Right lung (tissue), 2 donors: ENCODE measurements at regions not wholly inside any gene's neighbourhood (a gene's known extent, or its start where the extent isn't known, plus 50 kb on each side); places are given as distances from the start of the nearest gene placed in this dataset.

ENCODE experiments used
- DNase-seq, 2 donors: peaks; one replicate each; pipeline ENCODE4 v3.0.0-alpha.2; 2013

DNA sequence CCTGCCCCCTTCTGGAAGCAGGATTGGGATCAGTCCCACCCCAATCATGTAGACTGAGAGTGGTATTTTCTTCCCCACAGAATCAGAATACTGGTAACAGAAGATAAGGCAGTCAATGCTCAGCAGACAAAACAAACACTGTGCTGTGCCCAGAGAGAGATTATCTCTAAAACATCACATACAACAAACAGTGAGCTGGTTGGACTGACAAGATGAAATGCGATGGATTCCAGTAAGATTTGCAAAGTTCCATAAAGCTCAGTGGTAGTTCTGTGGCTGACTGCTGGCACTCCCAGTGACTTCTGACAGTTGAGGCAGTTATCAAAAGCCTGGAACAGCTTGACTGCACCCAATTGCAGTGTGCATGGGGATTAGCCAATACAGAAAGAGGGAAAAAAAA lies 311.5 kb upstream of the MGAT5 start:
- no peak for DNase-seq

DNA sequence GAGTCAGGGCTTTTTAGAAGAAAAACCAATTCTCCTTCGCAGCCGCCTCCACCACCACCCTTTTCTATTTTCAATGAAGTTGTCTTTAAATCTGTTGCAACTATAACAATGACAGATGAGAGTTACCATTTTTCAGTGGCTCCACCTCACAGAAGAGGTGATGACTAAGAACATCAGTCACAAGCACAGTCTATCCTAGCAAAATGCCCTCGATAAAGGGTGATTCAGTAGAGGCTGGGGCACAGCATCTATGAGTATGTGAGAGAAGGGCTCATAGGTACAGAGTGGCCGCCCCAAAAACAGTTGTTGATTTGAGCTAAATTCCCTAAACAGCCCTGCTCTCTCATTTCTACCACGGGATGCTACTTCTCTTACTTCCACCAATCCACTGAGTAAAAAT lies 310.8 kb upstream of the MGAT5 start:
- no peak for DNase-seq

DNA sequence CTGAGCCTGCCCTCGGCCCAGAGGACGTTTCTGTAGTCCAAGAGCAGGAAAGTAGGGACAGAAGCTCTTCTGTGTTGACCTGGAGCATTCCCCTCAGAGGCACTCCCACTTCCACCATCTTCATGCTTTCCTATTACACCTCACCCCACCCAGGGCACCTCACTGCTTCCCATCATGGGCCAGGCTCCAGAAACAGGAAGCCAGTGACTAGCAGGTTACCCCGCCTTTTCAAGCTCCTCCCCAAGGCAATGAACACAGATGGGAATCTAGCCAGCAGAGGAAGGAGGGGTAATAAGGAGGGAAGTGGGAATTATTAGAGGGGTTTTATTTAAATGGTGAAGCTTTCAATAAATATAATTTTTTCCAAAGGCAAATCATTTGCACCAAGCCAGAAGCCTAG lies 308.8 kb upstream of the MGAT5 start:
- DNase-seq = no peak

DNA sequence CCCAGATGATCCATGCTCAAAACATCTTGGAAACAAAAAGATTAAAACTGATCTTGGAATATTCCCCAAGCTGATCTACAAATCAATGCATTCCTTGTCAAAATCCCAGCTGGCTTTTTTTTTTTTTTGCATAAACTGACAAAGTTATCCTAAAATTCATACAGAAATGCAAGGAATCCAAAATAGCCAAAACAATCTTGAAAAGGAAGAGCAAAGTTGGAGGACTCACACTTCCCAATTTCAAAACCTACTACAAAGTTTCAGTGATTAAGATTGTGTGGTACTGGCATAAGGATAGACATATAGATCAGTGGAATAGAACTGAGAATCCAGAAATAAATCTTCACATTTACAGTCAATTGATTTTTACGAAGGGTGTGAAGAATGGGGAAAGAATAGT lies 306.8 kb upstream of the MGAT5 start:
- DNase-seq = no peak

DNA sequence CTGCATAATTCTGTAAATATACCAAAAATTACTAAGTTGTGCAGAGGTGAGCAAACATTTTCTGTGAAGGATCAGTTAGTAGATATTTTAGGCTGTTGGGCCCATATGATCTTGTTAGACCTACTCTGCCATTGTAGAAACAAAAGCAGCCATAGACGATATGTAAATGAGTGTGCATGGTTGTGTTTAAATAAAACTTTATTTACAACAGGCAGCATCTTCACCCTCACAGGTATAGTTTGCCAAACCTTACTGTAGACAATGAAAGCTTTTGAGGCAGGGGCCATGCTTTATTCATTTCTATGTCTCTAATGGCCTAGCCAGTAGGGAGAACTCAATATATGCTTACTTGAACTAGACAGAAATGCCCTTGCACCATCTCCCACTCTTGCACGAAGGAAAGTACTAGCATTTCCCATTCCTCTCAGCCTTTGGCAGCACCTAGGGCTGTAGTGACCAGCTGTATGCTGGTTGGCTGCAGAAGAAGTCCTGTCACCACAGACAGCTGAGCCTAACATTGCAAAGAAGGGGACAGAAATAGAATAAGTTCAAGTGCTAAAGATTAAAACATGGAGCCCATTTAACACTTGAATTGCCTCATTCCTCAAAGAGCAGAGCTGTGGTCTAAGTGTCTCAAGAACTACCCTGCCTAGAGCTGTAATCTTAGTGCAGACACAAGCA lies 305.1 kb upstream of the MGAT5 start:
- DNase-seq = no peak

DNA sequence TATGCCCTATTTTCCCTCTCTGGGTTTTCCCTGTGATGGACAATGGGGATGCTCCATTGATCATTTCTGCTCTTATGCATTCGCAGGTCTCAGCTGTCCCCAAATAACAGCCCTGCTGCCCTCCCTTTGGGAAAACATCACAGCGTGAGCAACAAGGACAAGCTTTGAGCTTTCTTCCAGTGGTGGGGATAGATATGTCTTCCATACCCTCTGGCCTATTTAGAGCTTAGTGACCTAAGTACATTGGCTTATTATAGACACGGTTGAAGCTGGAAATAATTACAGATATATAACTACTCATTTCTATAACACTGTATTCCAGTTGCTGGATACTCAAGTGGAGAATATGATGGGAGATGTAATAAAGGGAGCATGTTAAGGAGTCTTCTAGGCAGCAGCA lies 304.3 kb upstream of the MGAT5 start:
- no peak for DNase-seq

DNA sequence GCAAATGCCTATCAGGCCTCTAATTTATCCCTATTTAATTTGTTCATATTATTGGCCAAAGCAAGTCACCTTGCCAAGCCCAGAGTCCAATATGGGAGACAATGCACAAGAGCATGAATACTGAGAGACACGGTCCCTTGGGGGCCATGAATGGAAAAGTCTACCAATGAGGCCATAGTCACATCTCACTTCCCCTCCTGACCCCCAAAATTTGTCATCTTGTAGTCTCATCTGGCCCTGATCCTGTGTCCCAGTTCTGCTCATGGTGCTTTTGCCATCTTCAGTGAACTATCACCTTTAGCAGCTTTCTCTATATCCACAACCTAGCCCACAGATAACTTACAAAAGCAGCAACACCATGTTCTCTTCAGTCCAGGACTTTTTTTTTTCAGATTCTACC lies 302.7 kb upstream of the MGAT5 start:
- no peak for DNase-seq

DNA sequence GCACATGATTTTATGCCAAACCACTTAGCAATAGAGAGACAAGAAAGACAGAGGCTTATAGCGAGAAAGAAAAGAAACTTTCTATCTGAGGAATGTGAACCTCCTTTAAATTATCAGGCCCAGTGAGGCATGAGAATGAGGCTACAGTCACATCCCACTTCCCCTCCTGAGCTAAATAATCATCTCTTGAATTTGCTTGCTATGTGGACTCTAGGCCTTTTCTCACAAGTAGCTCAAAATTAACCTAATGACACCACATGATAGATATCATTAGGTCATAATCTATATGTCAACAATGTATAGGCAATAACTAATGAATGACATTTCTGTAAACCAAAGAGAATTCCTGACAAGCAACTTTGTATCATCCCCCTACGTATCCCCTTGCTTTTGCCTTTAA lies 301.5 kb upstream of the MGAT5 start:
- DNase-seq = no peak

DNA sequence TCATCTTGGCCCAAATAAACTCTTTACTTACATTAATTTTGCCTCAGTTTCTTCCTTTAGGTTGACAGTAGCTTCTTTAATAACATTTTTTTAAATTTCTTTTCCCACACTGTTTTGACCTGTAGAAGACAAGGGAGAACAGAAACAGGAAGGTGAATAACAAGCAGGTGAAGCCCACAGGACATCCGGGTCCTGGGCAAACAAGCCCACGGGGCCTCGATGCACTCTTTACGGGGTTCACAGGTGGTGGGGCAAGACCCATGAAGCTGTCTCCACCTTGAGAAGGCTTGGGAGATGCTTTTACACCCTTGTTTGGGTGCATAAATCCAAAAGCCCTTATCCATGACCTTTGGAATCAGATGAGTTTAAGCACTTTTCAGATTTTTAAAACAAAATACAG lies 301.0 kb upstream of the MGAT5 start:
- DNase-seq = no peak

DNA sequence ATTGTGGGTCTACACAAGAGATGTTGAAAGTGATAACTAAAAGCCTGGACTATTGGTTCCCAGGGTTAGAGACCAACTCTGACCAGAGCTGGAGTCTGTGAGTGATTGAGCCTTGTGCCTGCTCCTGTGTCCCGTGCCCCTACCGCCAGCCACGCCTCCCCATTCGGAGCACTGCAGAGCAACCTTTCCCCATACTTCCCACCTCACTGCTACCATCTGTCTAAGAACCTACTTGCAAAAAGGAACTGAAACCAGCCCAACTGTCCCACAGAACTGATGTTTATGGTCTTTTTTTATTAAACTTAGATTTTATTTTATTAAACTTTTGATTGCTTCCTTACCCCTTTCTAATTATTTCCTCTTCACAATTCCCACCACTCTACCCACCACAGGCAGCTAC lies 300.3 kb upstream of the MGAT5 start:
- no peak for DNase-seq

DNA sequence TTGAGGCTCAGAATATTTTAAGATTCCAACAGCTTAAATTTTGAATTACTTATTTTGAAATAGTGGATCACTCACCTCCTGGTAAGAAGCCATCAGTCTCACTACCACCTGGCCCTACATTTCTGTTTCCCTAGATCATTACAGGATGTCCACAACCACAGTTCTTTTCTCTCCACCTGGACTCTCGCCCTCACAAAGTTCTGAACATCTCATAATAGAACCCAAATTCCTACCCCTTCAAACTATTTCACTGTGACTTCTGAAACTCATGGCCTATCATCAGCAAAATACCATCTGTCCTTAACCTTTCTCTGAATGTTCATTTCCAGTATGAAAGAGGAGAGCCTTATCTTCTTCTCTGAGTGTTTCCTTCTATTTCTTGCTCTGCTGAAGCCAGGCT lies 299.2 kb upstream of the MGAT5 start:
- DNase-seq = no peak

DNA sequence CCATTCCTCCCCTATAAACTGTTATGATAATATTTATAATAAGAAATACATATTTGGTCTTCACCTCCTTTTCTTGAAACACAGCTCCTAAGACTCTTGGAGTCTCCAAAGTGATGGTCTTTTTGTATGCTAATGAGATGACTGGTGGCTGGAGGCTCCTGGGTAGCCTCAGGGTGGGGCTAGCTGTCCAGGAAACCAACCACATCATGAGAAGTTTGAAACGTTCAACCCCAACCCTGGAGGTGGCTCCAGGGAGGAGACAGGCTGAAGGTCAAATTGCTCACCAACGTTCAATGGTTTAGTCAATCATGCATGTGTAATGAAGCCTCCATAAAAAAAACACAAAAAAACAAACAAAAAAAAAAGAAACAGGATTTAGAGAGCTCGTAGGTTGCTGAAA lies 298.7 kb upstream of the MGAT5 start:
- no peak for DNase-seq

DNA sequence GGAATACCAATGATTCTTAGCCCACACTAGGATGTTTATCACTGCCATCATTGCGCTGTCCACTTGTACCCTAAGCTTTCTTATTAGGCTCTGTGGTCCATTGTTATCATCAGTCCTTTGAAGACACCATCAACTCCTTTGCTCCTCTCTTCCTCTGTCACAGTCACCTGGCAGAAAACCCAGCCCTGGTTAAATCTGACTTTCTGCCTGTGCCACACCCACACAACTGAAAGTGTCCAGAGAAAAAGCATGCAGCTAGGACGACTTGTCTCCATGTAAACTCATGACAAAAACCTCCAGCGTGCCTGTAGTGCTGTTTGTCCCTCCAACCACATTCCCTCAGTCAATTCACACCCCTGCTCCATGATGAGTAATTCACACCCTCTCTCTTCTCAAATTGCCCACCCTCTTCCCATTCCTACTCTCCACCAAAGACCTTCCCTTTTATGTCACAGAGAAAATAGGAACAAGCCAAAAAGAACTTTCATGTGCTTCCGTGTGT lies 297.4 kb upstream of the MGAT5 start:
- DNase-seq = no peak

DNA sequence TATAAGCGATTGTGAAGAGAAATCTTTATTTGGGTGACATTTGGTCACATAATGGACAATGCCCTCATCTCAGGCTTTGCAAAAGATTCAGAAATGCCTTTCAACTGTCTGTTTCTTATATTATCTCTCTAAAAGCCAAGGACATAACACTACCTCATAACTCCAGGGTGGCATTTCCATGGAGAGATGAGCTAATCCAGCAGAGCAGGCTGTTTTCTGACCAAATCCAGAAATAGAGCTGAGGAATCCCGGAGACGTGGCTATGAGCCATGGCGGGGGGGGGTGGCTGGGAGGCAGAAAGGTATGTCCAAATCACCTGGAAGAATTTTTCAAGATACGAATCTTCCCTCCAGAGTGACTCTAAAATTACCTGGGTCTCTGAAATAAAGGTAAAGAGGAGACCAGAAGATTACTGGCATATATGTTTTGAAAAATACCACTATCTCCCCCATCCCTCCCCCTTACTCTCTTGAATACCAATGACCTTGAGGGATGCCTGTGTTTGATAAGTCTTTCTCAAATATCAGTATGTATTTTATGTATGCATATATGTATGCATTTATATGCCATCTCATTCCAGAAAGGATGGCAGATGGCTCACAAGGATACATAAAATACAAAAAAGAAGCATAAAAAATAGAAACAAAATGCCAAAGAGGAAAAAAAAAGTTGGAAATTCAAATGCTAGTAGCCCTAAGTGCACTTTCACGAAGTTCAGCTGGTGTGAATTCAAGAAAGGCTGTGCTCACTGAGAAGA lies 296.0 kb upstream of the MGAT5 start:
- no peak for DNase-seq

DNA sequence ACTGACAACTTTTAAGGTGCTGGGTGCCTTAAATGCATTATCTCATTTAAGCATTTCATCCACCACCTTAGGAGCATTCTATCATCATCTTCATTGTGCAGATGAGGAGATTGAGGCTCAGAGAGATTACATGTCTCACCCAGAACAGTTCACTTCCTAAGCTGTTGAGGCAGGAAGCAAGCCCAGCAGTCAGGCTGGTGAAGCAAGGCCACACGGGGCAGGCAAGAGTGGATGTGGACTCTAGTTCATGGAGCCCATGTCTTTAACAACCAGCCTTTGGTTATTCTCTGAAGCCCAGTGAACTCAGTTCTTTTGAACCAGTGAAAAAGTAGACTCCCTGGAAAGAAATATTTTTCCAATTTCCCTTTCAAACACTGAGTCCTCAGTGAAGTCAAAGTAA lies 294.8 kb upstream of the MGAT5 start:
- no peak for DNase-seq

DNA sequence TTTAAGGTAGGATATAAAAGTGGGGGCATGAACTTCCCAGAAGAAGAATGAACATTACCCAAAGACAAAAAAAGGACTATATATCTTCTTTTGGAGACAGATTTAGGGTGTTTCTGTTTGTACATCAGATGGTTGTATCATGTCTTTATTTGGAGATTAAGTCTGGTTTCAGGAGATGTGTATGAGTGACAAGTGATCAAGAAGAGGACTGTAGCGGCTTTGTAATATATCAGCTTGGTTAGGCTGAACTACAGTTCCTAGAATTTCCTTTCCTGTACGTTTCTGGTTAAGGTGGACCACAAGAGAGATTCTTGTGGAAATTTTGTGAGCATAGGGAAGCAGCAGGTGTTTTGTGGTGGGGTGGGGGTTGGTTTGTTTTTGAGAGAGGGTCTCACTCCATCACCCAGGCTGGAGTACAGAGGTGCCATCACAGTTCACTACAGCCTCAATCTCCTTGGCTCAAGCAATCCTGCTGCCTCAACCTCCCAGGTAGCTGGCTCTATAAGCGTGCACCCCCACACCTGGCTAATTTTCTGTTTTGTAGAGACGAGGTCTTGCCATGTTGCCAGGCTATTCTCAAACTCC lies 287.1 kb upstream of the MGAT5 start:
- no peak for DNase-seq

DNA sequence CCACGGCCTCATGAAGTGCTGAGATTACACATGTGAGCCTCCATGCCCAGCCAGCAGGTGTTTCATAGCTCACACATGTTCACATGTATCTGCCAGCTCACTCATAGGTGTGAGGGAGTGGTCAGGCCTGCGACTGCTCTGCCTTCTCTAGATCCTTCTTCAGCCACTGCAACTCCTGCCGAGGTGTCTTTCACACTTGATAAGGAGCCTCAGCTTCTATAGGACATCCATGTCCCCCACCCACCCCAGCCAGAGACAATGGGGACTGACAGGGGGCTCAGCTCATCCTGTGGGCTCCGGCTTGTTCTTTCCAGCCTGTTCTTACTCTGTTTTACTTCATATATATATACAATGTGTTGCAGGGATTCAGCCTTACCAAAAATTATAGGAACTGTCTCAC lies 286.5 kb upstream of the MGAT5 start:
- DNase-seq = no peak

DNA sequence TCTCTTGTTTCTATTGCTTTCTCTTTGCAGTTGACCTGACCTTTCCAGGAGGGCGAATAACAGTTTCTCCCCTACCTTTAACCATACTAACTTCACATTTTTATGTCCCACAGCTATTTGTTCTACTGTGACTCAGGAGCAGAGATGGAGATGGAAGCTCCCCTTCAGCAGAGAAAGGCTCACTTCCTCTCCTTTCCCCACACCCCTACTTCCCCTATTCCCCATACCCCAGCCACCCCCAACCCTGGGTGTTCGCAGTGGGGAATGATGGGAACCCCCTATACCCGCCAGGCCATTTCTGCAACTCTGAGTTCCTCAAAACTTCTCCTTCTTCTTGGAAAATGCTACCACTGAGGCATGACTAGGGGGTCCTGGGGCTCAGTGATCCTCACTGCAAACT lies 285.4 kb upstream of the MGAT5 start:
- DNase-seq = no peak

DNA sequence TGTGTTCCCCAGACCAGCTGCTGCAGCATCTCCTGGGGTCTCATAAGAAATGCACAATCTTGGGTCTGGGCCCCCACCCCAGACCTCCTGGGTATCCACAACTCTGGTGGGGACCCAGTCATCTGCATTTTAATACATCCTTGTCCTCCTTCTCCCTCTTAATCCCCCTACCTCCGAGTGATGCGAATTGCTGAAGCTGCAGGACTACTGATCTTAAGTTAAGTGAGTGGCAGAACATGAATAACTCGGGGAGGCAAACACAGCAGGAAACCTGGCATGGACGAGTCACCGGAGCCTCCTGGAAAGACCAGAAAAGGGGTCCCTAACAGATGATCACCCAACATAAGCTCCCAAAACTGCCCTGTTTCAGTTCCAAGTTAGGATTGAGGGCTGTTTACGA lies 283.2 kb upstream of the MGAT5 start:
- DNase-seq = no peak

DNA sequence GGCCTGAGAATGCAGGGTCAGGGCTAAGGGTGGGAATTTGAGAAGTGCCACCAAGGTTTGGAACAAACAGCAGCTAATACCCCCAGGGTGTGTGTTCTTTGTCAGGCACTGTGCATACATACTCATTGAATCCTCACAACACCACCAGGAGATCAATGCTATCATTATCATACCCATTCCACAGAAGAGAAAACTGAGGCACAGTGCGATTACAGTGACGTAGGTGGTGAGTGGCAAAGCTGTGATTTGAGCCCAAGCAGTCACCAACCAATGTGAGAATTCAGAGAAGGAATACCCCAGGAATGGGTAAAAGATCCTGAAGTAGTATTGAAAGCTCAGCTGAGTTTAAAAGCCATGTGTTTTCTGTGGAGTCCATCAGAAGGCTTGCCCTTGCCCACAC lies 281.6 kb upstream of the MGAT5 start:
- no peak for DNase-seq

DNA sequence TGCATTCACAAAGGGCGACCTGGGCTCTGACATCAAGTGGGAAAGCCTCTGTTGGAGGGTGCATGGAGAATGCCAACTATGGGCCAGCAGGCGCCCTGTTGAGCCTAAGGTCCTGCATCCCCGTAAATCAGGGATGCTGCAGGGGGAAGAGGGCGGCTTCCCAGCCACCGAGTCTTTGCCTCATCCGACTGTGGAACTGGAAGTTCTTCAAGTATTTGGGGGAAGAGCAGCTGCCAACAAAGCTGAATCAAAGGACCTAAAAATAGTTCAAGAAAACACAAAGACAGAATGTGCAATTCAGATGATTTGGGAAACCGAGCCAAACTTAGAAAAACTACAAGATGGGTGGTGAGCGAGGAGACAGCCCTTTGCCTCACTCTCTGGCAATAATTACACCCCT lies 281.1 kb upstream of the MGAT5 start:
- DNase-seq = no peak

DNA sequence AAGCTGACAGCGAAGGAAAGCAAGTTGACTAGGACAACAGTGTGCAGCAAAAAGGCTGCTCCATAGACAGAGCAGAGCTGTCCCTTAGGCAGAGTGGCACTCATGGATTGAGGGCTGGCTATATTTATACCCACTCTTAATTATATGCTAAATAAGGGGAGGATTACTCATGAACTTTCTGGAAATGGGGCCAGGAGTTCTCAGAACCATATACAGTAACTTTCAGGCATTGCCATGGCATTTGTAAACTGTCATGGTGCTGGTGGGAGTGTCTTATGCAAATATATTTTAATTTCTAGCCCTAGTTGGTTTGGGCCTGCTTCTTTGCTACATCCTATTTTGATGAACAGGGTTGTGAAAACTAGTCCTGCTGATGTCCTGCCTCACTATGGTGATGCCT lies 279.5 kb upstream of the MGAT5 start:
- no peak for DNase-seq

DNA sequence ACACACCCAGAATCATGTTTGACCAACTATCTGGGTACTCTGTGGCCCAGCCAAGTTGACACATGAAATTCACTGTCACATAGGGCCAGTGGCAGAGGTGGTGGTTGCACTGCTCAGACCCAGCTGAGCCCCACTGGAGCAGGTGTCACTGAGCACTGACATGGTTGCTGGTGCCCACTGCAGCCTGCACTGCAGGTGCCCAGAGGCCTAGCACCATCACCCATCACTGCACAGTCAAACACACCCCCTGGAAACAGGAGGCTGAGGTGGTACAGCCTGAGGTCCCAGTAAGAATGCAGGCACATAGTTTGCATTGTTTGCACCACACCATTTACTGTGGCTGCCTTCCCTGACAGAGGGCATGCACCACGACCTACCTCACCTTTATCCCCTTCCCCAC lies 278.7 kb upstream of the MGAT5 start:
- no peak for DNase-seq
